SIG-M5 (cell line): ENCODE measurements at regions not wholly inside any gene's neighbourhood (a gene's known extent, or its start where the extent isn't known, plus 50 kb on each side); places are given as distances from the start of the nearest gene placed in this dataset.
"Not testable (repeated sequence)": the region's sequence is repeated elsewhere in the genome, so short reads cannot be mapped to it uniquely, and the experiment has no call there.

ENCODE experiments used
- DNase-seq: peaks from one replicate; lab custom pipeline; 2025; lab: John Stamatoyannopoulos, UW

GRCh38 chr5:90338712-90339372, 70.7 kb downstream of the CETN3 start:
- DNase-seq, result no peak

GRCh38 chr5:90337449-90338052, 72.0 kb downstream of the CETN3 start:
- no peak for DNase-seq

- DNase-seq, result no peak
These were observed 72.8 kb downstream of the CETN3 start for GRCh38 chr5:90336752-90337151.

- no peak for DNase-seq
These were observed 74.8 kb downstream of the CETN3 start for GRCh38 chr5:90334741-90335140.

GRCh38 chr5:90329911-90330310, 79.6 kb downstream of the CETN3 start:
- DNase-seq, result no peak

- no peak for DNase-seq
These were observed 82.6 kb downstream of the CETN3 start for GRCh38 chr5:90326995-90327394.

GRCh38 chr5:90325093-90325492, 84.5 kb downstream of the CETN3 start:
- no peak for DNase-seq

- DNase-seq, result not testable (repeated sequence)
These were observed 89.2 kb downstream of the CETN3 start for GRCh38 chr5:90320348-90320747.

GRCh38 chr5:90312027-90312426, 97.5 kb downstream of the CETN3 start:
- DNase-seq, result no peak

GRCh38 chr5:90311401-90311800, 98.2 kb downstream of the CETN3 start:
- DNase-seq, result no peak

GRCh38 chr5:90308787-90309585, 100.6 kb downstream of the CETN3 start:
- DNase-seq, result no peak

- no peak for DNase-seq
These were observed 101.8 kb downstream of the CETN3 start for GRCh38 chr5:90307782-90308181.

GRCh38 chr5:90307322-90307721, 102.2 kb downstream of the CETN3 start:
- DNase-seq, result no peak

- DNase-seq, result no peak
These were observed 102.9 kb downstream of the CETN3 start for GRCh38 chr5:90306613-90307012.

- no peak for DNase-seq
These were observed 104.4 kb downstream of the CETN3 start for GRCh38 chr5:90305041-90305720.

GRCh38 chr5:90301248-90301647, 108.3 kb downstream of the CETN3 start:
- DNase-seq, result no peak

- DNase-seq, result no peak
These were observed 112.4 kb downstream of the CETN3 start for GRCh38 chr5:90297045-90297764.

GRCh38 chr5:90294604-90295003, 115.0 kb downstream of the CETN3 start:
- no peak for DNase-seq

- DNase-seq, result no peak
These were observed 115.6 kb downstream of the CETN3 start for GRCh38 chr5:90293931-90294330.

GRCh38 chr5:90290648-90291047, 118.9 kb downstream of the CETN3 start:
- no peak for DNase-seq

- DNase-seq, result no peak
These were observed 119.7 kb downstream of the CETN3 start for GRCh38 chr5:90289837-90290236.

GRCh38 chr5:90287036-90287435, 122.5 kb downstream of the CETN3 start:
- no peak for DNase-seq
